Hematopoietic multipotent progenitor cell treated with erythropoietin and hydrocortisone succinate and interleukin-3 and kit ligand, for 4 days (in vitro differentiated cells): ENCODE measurements at regions not wholly inside any gene's neighbourhood (a gene's known extent, or its start where the extent isn't known, plus 50 kb on each side); places are given as distances from the start of the nearest gene placed in this dataset.

Source experiments
- DNase-seq: peaks from one replicate; pipeline ENCODE4 v3.0.0-alpha.2; 2015

- DNase-seq = peak; percentile 66
Measured at GRCh38 chr1:93815366-93816110, 63.5 kb downstream of the DNTTIP2 start.

- no peak for DNase-seq
Measured at GRCh38 chr1:93814795-93815340, 64.1 kb downstream of the DNTTIP2 start.

DNA sequence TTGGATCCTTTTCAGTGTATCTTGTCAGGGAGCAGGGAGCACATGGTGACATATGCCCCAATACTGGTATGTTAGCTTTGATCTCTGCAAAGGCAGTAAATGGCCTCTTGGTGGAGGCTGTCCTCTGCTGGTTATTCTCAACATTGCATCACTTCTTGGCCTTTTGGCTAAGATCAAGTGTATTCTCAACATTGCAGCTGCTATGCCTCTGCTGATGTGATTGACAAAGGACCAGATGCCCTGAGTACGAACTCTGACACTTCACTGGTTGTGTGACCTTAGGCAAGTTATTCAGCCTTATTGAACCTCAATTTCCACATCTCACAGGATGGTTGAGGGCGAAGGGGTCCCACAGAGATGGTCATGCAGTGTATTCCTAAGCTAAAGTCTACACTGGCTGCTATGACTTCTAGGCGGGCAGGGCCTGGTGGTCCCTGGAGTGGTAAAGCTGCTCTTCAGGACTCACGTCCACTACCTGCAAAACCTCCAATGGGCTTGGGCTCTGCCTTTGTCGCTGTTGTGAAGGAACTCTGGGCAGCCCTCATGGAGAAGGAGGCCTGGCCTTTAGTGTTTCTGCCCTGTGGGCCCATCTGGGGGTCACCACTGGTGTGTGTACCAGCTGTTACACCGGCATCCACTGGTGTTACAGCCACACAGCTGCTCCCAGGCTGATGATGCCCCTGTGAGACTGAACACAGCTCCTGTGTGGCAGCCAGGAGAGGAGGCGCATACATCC, 64.8 kb downstream of the DNTTIP2 start:
- DNase-seq = peak; percentile 90

GRCh38 chr1:93813076-93813475, 65.9 kb downstream of the DNTTIP2 start:
- peak; percentile 20 for DNase-seq

GRCh38 chr1:93811326-93812065, 67.5 kb downstream of the DNTTIP2 start:
- no peak for DNase-seq

DNA sequence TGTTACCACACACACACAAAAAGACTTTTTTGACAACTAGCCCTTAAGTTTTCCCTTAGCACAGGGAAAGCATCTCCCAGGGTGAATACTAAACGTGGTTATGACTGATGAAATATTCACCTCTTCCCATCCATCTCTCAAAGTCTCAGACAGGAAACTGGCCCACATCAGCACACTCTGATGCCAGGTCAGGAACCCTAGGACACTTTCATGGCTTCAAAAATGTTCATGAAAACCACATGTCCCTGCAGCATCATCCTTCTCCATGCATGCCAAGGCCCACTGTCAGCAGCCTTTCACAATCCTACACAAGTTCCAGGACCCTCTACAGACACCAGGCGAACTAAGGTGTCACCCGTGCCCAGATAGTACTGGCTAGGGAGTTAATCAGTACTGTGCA, 68.7 kb downstream of the DNTTIP2 start:
- no peak for DNase-seq

GRCh38 chr1:93808871-93809270, 70.1 kb downstream of the DNTTIP2 start:
- no peak for DNase-seq

DNA sequence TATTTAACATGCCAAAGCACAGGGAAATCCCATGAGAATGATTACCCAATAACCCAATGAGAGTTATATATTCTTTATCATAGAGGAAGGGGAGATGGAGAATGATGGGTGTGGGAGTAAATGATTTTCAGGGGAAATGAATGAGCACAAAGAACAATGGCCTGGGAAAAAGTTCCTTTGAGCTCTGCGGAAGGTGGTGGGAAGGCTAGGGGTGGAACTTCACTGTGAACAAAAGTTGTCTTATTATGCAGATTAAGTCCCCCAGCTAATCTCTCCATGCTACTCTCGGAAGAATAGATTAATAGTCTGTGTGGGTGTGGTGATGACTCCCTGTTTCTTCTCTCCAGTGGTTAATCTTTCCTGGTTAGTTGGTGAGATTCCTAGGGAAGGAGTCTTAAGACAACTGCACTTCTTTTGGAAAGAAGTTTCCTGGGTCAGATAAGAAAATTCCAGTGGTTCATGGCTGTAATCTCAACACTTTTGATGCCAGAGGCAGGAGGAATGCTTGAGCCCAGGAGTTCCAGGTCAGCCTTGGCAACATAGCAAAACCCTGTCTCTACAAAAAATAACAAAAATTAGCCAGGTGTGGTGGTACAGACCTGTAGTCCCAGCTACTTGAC, 71.6 kb downstream of the DNTTIP2 start:
- DNase-seq = no peak

DNA sequence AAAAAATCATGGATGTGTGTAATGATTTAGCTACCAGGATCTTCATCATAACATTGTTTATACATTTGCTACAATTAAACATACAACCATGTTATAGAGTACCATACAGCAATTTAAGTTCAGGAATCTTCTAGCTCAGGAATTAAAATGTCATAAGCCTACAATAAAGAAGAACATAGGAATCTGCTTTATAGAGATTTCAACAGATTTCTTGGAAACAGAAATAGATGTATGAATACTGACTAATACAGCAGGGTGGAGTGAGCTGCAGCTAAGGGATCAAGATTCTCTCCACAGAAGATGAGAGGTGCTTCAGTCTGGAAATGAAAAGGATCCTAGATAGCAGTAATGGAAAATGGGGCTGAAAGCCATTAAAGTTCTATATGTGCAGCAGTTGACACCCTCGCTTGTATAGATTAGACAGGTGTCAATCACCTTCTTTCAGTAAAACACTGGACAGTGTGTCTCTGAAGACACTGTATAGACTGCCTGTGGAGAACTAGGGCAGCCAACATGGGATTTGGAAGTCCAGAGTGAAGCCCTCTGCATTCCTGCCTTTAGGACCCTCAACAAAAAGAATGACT, 73.9 kb downstream of the DNTTIP2 start:
- no peak for DNase-seq

DNA sequence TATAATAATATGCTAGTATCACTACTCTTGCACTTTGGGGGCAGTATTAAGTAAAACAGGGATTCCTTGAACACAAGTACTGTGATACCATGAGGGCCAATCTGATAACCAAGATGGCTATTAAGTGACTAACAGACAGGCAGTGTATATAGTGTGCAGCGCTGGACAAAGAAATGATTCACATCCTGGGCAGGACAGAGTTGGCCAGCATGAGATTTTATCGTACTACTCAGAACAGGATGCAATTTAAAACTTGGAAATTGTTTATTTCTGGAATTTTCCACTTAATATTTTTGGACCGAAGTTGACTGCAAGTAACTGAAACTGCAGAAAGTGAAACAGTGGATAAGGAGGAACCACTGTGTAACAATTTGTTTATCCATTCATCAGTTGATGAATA, 74.6 kb downstream of the DNTTIP2 start:
- no peak for DNase-seq

DNA sequence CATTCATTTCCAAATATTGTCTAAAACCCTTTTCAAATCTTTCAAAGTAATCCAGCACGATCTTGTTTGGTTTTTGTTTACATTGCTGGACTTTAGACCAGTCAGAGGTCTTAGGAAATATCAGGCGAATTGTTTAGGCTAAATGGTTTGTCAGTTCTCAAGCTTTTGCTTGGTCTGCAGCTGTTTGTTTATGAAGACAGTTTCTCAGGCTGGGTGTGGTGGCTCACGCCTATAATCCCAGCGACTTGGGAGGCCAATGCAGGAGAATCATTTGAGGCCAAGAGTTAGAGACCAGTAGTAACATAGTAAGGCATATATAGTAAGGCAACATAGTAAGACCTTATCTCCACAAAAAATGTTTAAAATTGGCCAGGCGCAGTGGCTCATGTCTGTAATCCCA, 77.5 kb downstream of the DNTTIP2 start:
- DNase-seq = no peak

DNA sequence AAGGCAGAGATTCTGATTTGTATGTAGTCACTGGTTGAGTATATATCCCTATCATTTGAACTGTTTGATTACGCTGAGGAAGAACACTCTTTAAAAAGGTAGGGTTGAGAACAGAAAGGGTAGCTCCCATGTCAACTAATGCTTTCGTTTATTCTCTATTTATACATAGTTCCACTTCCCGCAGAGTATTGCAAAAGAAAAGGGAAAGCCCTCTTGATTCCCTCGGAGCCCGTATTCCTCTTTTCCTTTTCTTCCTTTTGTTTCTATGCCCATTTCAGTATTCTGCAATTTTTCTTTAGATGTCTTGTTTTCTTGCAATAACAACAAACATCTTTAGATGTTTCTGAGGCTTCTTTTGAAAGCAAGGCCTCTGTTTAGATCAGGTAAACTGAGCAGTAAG, 78.2 kb downstream of the DNTTIP2 start:
- no peak for DNase-seq

GRCh38 chr1:93798291-93798690, 80.7 kb downstream of the DNTTIP2 start:
- no peak for DNase-seq

- DNase-seq = peak; percentile 13
Measured at GRCh38 chr1:93784538-93784937, 94.5 kb downstream of the DNTTIP2 start.

DNA sequence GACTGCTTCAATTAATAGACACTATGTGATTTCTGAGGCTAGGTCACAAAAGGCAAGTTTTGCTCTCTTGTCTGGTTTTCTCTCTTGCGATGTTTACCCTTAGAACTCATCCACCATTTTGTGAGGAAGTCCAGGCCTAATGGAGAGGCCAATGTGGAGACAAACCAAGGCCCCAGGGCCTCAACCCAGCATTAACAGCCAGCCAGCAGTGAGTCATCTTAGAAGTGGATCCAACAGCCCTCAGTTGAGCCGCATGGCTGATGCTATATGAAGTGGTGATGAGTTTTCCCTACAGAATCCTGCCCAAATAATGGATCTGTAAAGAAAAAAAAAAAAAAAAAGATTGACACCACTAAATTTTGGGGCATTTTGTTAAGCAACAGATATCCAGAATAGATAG, 95.1 kb downstream of the DNTTIP2 start:
- no peak for DNase-seq

- DNase-seq = no peak
Measured at GRCh38 chr1:93779540-93780165, 98.0 kb upstream of the BCAR3 start.

GRCh38 chr1:93778457-93778856, 96.8 kb upstream of the BCAR3 start:
- DNase-seq = no peak

DNA sequence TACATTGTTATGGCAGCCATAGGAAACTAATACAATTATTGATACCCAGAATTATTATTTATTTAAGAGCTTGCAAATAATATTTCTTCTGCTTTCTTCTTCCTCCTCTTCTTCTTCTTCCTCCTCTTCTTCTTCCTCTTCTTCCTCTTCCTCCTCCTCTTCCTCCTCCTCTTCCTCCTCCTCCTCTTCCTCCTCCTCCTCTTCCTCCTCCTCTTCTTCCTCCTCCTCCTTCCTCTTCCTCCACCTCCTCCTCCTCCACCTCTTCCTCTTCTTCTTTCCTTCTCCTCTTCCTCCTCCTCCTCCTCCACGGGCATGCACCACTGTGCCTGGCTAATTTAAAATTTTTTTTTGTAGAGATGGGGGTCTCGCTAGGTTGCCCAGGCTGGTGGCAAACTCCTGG, 95.6 kb upstream of the BCAR3 start:
- no peak for DNase-seq

- no peak for DNase-seq
Measured at GRCh38 chr1:93776728-93777127, 95.1 kb upstream of the BCAR3 start.

DNA sequence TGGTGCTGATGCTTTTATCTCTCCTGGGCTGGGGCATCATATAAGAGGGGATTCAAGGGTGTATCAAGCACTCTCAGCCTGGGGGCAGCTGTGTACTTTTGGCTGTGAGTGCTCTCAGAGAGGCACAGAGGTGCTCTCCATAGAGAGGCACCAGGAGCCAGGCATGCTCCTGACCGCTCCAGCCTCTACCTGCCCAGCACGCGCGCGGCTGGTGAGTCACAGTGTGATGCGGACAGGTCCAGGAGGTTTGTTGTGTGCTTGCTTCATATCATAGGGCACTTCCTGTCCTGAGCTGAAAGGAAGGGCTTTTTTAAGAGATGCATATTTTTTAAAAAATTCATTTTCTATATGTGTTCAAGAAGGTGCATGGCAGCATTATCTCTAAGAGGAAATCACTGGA, 93.6 kb upstream of the BCAR3 start:
- DNase-seq = no peak

DNA sequence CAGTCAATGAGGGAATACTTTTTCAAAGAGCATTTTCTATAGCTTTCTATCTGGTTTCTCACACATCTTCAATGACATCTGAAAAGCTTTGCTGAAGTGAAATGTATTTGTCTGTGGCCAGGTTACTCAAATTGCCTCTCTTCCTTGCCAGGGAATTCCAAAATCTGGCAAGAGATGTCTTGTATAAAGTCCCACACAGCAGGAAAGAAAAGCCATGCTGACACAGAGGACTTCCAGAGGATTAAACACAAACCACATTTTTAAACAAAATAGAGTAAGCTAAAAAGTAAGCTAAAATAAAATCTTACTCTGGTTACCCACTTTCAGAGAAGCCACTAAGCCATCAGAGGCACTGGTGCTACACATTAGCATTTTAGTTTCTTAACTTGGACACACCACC, 93.1 kb upstream of the BCAR3 start:
- DNase-seq = no peak
